A673 (cell line): ENCODE measurements at regions not wholly inside any gene's neighbourhood (a gene's known extent, or its start where the extent isn't known, plus 50 kb on each side); places are given as distances from the start of the nearest gene placed in this dataset.
"Not testable (repeated sequence)": the region's sequence is repeated elsewhere in the genome, so short reads cannot be mapped to it uniquely, and the experiment has no call there.

ENCODE experiments used
- BruUV-seq: library from RNA; stranded (reverse); fragments of 400-500 nt; replicated peaks from 2 replicates; lab custom pipeline; 2021; lab: Mats Ljungman, UMichigan
- CTCF ChIA-PET: fragments of 300-600 bp; sonication (Branson Sonifier 250); formaldehyde crosslinking; loops from one replicate; lab custom pipeline; 2022; ENCODE audit warnings: antibody characterized with exemption; lab: Charles Lee
- POLR2A ChIA-PET: fragments of 300-600 bp; sonication (Branson Sonifier 250); formaldehyde crosslinking; loops from one replicate; lab custom pipeline; 2022; ENCODE audit warnings: antibody characterized with exemption; ENCODE audit not compliant: low non-redundant PET; lab: Charles Lee
- DNase-seq: peaks from one replicate; pipeline ENCODE4 v3.0.0-alpha.2; 2015; ENCODE audit warnings: low spot score
- H3K27ac ChIP-seq: fragments of 200-600 bp; sonication (generic); 2 replicates; pipeline ENCODE4 v1.5.1; 2016; ENCODE audit warnings: mixed run types, low read depth, mild to moderate bottlenecking, mixed read lengths, antibody characterized with exemption, low read length; ENCODE audit not compliant: poor library complexity, severe bottlenecking
- H3K27me3 ChIP-seq: fragments of 200-600 bp; sonication (generic); replicated peaks from 2 replicates; pipeline ENCODE4 v1.6.1; 2017; ENCODE audit warnings: mixed run types, low read depth, mild to moderate bottlenecking, mixed read lengths, antibody characterized with exemption, low read length; ENCODE audit not compliant: insufficient read depth, poor library complexity
- H3K36me3 ChIP-seq: fragments of 200-600 bp; sonication (generic); 2 replicates; pipeline ENCODE4 v1.6.1; 2016; ENCODE audit warnings: mixed run types, mild to moderate bottlenecking, mixed read lengths, antibody characterized with exemption, low read length; ENCODE audit not compliant: insufficient read depth, poor library complexity, severe bottlenecking
- H3K4me1 ChIP-seq: fragments of 200-600 bp; sonication (generic); 2 replicates; pipeline ENCODE4 v1.6.1; 2017; ENCODE audit warnings: mixed run types, mild to moderate bottlenecking, mixed read lengths, antibody characterized with exemption, low read length; ENCODE audit not compliant: insufficient read depth, poor library complexity, severe bottlenecking
- H3K4me3 ChIP-seq: fragments of 200-600 bp; sonication (generic); 2 replicates; pipeline ENCODE4 v1.5.1; 2016; ENCODE audit warnings: low read depth, mixed run types, mild to moderate bottlenecking, mixed read lengths, low read length; ENCODE audit not compliant: poor library complexity, severe bottlenecking
- H3K9me3 ChIP-seq: fragments of 200-600 bp; sonication (generic); 2 replicates; pipeline ENCODE4 v1.6.1; 2016; ENCODE audit warnings: mixed run types, low read depth, mild to moderate bottlenecking, mixed read lengths, antibody characterized with exemption, low read length; ENCODE audit not compliant: poor library complexity, severe bottlenecking
- CTCF ChIP-seq: fragments of 300-800, 200-600 bp; sonication (generic); conservative IDR thresholded peaks from 2 replicates; pipeline ENCODE4 v1.5.1; 2017; ENCODE audit warnings: low read depth, mild to moderate bottlenecking, antibody characterized with exemption, low read length, moderate library complexity, mixed read lengths
- EZH2 ChIP-seq: fragments of 200-600 bp; sonication (generic); IDR thresholded peaks from 2 replicates; pipeline ENCODE4 v1.6.1; 2017; ENCODE audit warnings: borderline replicate concordance, low read depth, mild to moderate bottlenecking, mixed read lengths, antibody characterized with exemption, low read length; ENCODE audit not compliant: poor library complexity, severe bottlenecking
- intact Hi-C: fragments of 100-400 bp; cut with micrococcal nuclease; formaldehyde crosslinking; loops from one replicate; pipeline ENCODE4 v1.10.0; 2022; ENCODE audit not compliant: unreplicated experiment

- TF ChIP-seq EZH2 (no peak), CTCF (no peak)
- H3K36me3 ChIP-seq, result no peaks in the 10 kb centered on the region
- H3K27ac ChIP-seq, result no peak overlapping the region
- no peaks in the 10 kb centered on the region for H3K27me3 ChIP-seq
- intact Hi-C loops, result no loop called here
- ChIA-PET CTCF (no interaction called here), POLR2A (no interaction called here)
- no peaks in the 10 kb centered on the region for H3K9me3 ChIP-seq
- no peak overlapping the region for H3K4me3 ChIP-seq
- DNase-seq, result no peak
- BruUV-seq, result no TSS peak
- no peaks in the 10 kb centered on the region for H3K4me1 ChIP-seq
These were observed 638.5 kb downstream of the TBC1D22A start for GRCh38 chr22:47400701-47401591.

GRCh38 chr22:47400131-47400530 lies 637.7 kb downstream of the TBC1D22A start:
- intact Hi-C loops, DNase-seq, H3K27ac ChIP-seq, POLR2A ChIA-PET, H3K4me3 ChIP-seq, BruUV-seq, H3K4me1 ChIP-seq, H3K27me3 ChIP-seq, H3K36me3 ChIP-seq, H3K9me3 ChIP-seq, CTCF ChIA-PET: not testable (repeated sequence)

- TF ChIP-seq CTCF, result no peak
- TF ChIP-seq EZH2, result no peak
- H3K27ac ChIP-seq, result no peak overlapping the region
- H3K4me1 ChIP-seq, result no peaks in the 10 kb centered on the region
- no peaks in the 10 kb centered on the region for H3K27me3 ChIP-seq
- H3K4me3 ChIP-seq, result no peak overlapping the region
- H3K9me3 ChIP-seq, result no peaks in the 10 kb centered on the region
- H3K36me3 ChIP-seq, result no peaks in the 10 kb centered on the region
- DNase-seq, result no peak
- intact Hi-C loops, result no loop called here
- POLR2A ChIA-PET, result no interaction called here
- CTCF ChIA-PET, result no interaction called here
- BruUV-seq, result no TSS peak
These were observed 636.7 kb downstream of the TBC1D22A start for GRCh38 chr22:47398921-47399790.
